Neural cell (in vitro differentiated cells): ENCODE measurements at regions not wholly inside any gene's neighbourhood (a gene's known extent, or its start where the extent isn't known, plus 50 kb on each side); places are given as distances from the start of the nearest gene placed in this dataset.

Experiments used
- H2AFZ ChIP-seq: fragments of 200-600, 300-800 bp; sonication (generic), shearing (Covaris generic); 2 replicates; pipeline ENCODE4 v1.6.0; 2014; ENCODE audit warnings: low read depth, mild to moderate bottlenecking, antibody characterized with exemption, low read length, moderate library complexity
- H3F3A ChIP-seq: fragments of 200-600 bp; shearing (Covaris generic); 2 replicates; pipeline ENCODE4 v1.6.1; 2016; ENCODE audit warnings: mild to moderate bottlenecking, moderate library complexity, mixed read lengths, antibody characterized with exemption, low read length; ENCODE audit not compliant: insufficient read depth, poor library complexity, severe bottlenecking
- H3K27ac ChIP-seq: fragments of 200-600, 300-800 bp; sonication (generic), shearing (Covaris generic); 2 replicates; pipeline ENCODE4 v1.5.1; 2014; ENCODE audit warnings: mild to moderate bottlenecking, low read length, moderate library complexity
- H3K27me3 ChIP-seq: fragments of 300-800, 200-600 bp; sonication (generic), shearing (Covaris generic); 2 replicates; pipeline ENCODE4 v1.6.0; 2014; ENCODE audit warnings: mild to moderate bottlenecking, low read depth, low read length, moderate library complexity; ENCODE audit not compliant: insufficient read depth
- H3K36me3 ChIP-seq: fragments of 300-800, 200-600 bp; sonication (generic), shearing (Covaris generic); 2 replicates; pipeline ENCODE4 v1.5.1; 2014; ENCODE audit warnings: mild to moderate bottlenecking, antibody characterized with exemption, low read length, moderate library complexity; ENCODE audit not compliant: insufficient read depth
- H3K4me2 ChIP-seq: fragments of 300-800, 200-600 bp; sonication (generic), shearing (Covaris generic); 2 replicates; pipeline ENCODE4 v1.6.0; 2014; ENCODE audit warnings: mild to moderate bottlenecking, low read length
- H3K4me3 ChIP-seq: fragments of 300-800, 200-600 bp; sonication (generic), shearing (Covaris generic); 2 replicates; pipeline ENCODE4 v1.5.1; 2014; ENCODE audit warnings: mild to moderate bottlenecking, low read length, moderate library complexity
- H3K79me2 ChIP-seq: fragments of 200-600 bp; shearing (Covaris generic); replicated peaks from 2 replicates; pipeline ENCODE4 v1.6.0; 2014; ENCODE audit warnings: mild to moderate bottlenecking, low read length, moderate library complexity; ENCODE audit not compliant: insufficient read depth
- H3K9ac ChIP-seq: fragments of 300-800, 200-600 bp; sonication (generic), shearing (Covaris generic); 2 replicates; pipeline ENCODE4 v1.6.1; 2016; ENCODE audit warnings: mild to moderate bottlenecking, low read length, mixed read lengths
- H3K9me2 ChIP-seq: fragments of 200-600 bp; shearing (Covaris generic); 2 replicates; pipeline ENCODE4 v1.6.1; 2016; ENCODE audit warnings: mild to moderate bottlenecking, low read length, mixed read lengths; ENCODE audit not compliant: insufficient read depth
- H3K9me3 ChIP-seq: fragments of 200-600, 300-800 bp; sonication (generic), shearing (Covaris generic); 2 replicates; pipeline ENCODE4 v1.6.1; 2016; ENCODE audit warnings: mild to moderate bottlenecking, mixed run types, low read length, moderate library complexity, mixed read lengths
- H4K20me1 ChIP-seq: fragments of 200-600 bp; shearing (Covaris generic); 2 replicates; pipeline ENCODE4 v1.6.1; 2016; ENCODE audit warnings: mild to moderate bottlenecking, mixed run types; ENCODE audit not compliant: insufficient read depth
- CTCF ChIP-seq: fragments of 450-650 bp; IDR thresholded peaks from 2 replicates; pipeline ENCODE4 v1.5.1; 2014; ENCODE audit warnings: antibody characterized with exemption, mild to moderate bottlenecking, moderate library complexity; ENCODE audit not compliant: poor library complexity, severe bottlenecking
- EP300 ChIP-seq: fragments of 450-650 bp; conservative IDR thresholded peaks from 2 replicates; pipeline ENCODE4 v1.6.1; 2014; ENCODE audit warnings: antibody characterized with exemption, mild to moderate bottlenecking, moderate library complexity; ENCODE audit not compliant: poor library complexity, severe bottlenecking
- EZH2 ChIP-seq: fragments of 200-600, 300-800 bp; shearing (Covaris generic), sonication (generic); IDR thresholded peaks from 2 replicates; pipeline ENCODE4 v1.6.1; 2014; ENCODE audit warnings: antibody characterized with exemption, low read length, borderline replicate concordance, mild to moderate bottlenecking; ENCODE audit not compliant: insufficient read depth, poor library complexity, severe bottlenecking
- MXI1 ChIP-seq: fragments of 450-650 bp; conservative IDR thresholded peaks from 2 replicates; pipeline ENCODE4 v1.6.1; 2014; ENCODE audit warnings: antibody characterized with exemption, mild to moderate bottlenecking; ENCODE audit not compliant: poor library complexity, severe bottlenecking
- POLR2AphosphoS5 ChIP-seq: IDR thresholded peaks from 2 replicates; pipeline ENCODE4 v1.6.1; 2012
- RAD21 ChIP-seq: fragments of 450-650 bp; conservative IDR thresholded peaks from 2 replicates; pipeline ENCODE4 v1.6.1; 2014; ENCODE audit warnings: antibody characterized with exemption, mild to moderate bottlenecking, moderate library complexity
- REST ChIP-seq: IDR thresholded peaks from 2 replicates; pipeline ENCODE4 v1.6.1; 2012; ENCODE audit warnings: borderline replicate concordance
- SMC3 ChIP-seq: fragments of 450-650 bp; conservative IDR thresholded peaks from 2 replicates; pipeline ENCODE4 v1.6.1; 2014; ENCODE audit warnings: antibody characterized with exemption, mild to moderate bottlenecking, moderate library complexity; ENCODE audit not compliant: poor library complexity
- TAF1 ChIP-seq: IDR thresholded peaks from 2 replicates; pipeline ENCODE4 v1.6.1; 2012; ENCODE audit warnings: low read depth

- Histone ChIP-seq H3K27ac (no peak overlapping the region), H2AFZ (no peak overlapping the region), H3K9ac (no peak overlapping the region), H4K20me1 (no peaks in the 10 kb centered on the region), H3F3A (no peaks in the 10 kb centered on the region), H3K36me3 (no peaks in the 10 kb centered on the region), H3K27me3 (no peaks in the 10 kb centered on the region), H3K4me3 (no peak overlapping the region), H3K4me2 (no peak overlapping the region), H3K9me3 (no peaks in the 10 kb centered on the region), H3K9me2 (no peaks in the 10 kb centered on the region), H3K79me2 (no peaks in the 10 kb centered on the region)
- no peak for TF ChIP-seq EP300
- TF ChIP-seq MXI1 = no peak
- no peak for TF ChIP-seq RAD21
- TF ChIP-seq EZH2 = no peak
- TF ChIP-seq CTCF = no peak
- no peak for TF ChIP-seq SMC3
- TF ChIP-seq POLR2AphosphoS5 = no peak
- TF ChIP-seq REST = no peak
- TF ChIP-seq TAF1 = no peak
Measured at GRCh38 chr3:65252266-65252665, 564.5 kb upstream of the ADAMTS9 start.

GRCh38 chr3:65251375-65251774 lies 563.6 kb upstream of the ADAMTS9 start:
- Histone ChIP-seq H4K20me1 (no peaks in the 10 kb centered on the region), H3K9ac (no peak overlapping the region), H3K4me2 (no peak overlapping the region), H3K27me3 (no peaks in the 10 kb centered on the region), H3K36me3 (no peaks in the 10 kb centered on the region), H3K9me2 (no peaks in the 10 kb centered on the region), H3F3A (no peaks in the 10 kb centered on the region), H2AFZ (no peak overlapping the region), H3K9me3 (no peaks in the 10 kb centered on the region), H3K79me2 (no peaks in the 10 kb centered on the region), H3K4me3 (no peak overlapping the region), H3K27ac (no peak overlapping the region)
- TF ChIP-seq TAF1 (no peak), MXI1 (no peak), POLR2AphosphoS5 (no peak), SMC3 (no peak), EP300 (no peak), RAD21 (no peak), EZH2 (no peak), CTCF (no peak), REST (no peak)
